ENCODE measurements at regions not wholly inside any gene's neighbourhood (a gene's known extent, or its start where the extent isn't known, plus 50 kb on each side); places are given as distances from the start of the nearest gene placed in this dataset.

GRCh38 chr2:71949537-71949798, 198.2 kb downstream of the CYP26B1 start:
- no peak for TF ChIP-seq CTCF (IDR thresholded peaks at IDR 0.05)
- DNase-seq (ENCODE audit: low spot score): no peak
- no peak for ATAC-seq (ENCODE audit: low FRiP score)

- TF ChIP-seq CTCF (IDR thresholded peaks at IDR 0.05): no peak
- DNase-seq (ENCODE audit: low spot score): no peak
- no peak for ATAC-seq (ENCODE audit: low FRiP score)
These were observed 198.7 kb downstream of the CYP26B1 start for GRCh38 chr2:71948781-71949536.

GRCh38 chr2:71947809-71948208, 199.9 kb downstream of the CYP26B1 start:
- no peak for DNase-seq (ENCODE audit: low spot score)
- no peak for ATAC-seq (ENCODE audit: low FRiP score)
- no peak for TF ChIP-seq CTCF (IDR thresholded peaks at IDR 0.05)

- no peak for TF ChIP-seq CTCF (IDR thresholded peaks at IDR 0.05)
- ATAC-seq (ENCODE audit: low FRiP score): no peak
- no peak for DNase-seq (ENCODE audit: low spot score)
These were observed 202.1 kb downstream of the CYP26B1 start for GRCh38 chr2:71945603-71945959.

- DNase-seq (ENCODE audit: low spot score) (no peak), ATAC-seq (ENCODE audit: low FRiP score) (no peak)
- TF ChIP-seq CTCF (IDR thresholded peaks at IDR 0.05): no peak
These were observed 202.7 kb downstream of the CYP26B1 start for GRCh38 chr2:71944806-71945602.

GRCh38 chr2:71944183-71944550, 203.5 kb downstream of the CYP26B1 start:
- ATAC-seq (ENCODE audit: low FRiP score) (no peak), DNase-seq (ENCODE audit: low spot score) (no peak)
- TF ChIP-seq CTCF (IDR thresholded peaks at IDR 0.05): no peak

Data from omental fat pad (tissue), 3 donors.